ENCODE measurements at regions not wholly inside any gene's neighbourhood (a gene's known extent, or its start where the extent isn't known, plus 50 kb on each side); places are given as distances from the start of the nearest gene placed in this dataset.

- H3K4me3 ChIP-seq (ENCODE audit: low read length), result no peak overlapping the region
- DNase-seq (ENCODE audit: low read depth), result no peak
- TF ChIP-seq, protein P1, sequence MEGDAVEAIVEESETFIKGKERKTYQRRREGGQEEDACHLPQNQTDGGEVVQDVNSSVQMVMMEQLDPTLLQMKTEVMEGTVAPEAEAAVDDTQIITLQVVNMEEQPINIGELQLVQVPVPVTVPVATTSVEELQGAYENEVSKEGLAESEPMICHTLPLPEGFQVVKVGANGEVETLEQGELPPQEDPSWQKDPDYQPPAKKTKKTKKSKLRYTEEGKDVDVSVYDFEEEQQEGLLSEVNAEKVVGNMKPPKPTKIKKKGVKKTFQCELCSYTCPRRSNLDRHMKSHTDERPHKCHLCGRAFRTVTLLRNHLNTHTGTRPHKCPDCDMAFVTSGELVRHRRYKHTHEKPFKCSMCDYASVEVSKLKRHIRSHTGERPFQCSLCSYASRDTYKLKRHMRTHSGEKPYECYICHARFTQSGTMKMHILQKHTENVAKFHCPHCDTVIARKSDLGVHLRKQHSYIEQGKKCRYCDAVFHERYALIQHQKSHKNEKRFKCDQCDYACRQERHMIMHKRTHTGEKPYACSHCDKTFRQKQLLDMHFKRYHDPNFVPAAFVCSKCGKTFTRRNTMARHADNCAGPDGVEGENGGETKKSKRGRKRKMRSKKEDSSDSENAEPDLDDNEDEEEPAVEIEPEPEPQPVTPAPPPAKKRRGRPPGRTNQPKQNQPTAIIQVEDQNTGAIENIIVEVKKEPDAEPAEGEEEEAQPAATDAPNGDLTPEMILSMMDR (IDR thresholded peaks at IDR 0.05; ENCODE audit: insufficient read depth, low read depth, low read length, missing control alignments), result no peak
These were observed 442.7 kb downstream of the TENT5A start for GRCh38 chr6:81309811-81310210.

GRCh38 chr6:81308577-81309279, 443.8 kb downstream of the TENT5A start:
- DNase-seq (ENCODE audit: low read depth), result no peak
- TF ChIP-seq, protein P1 (IDR thresholded peaks at IDR 0.05; ENCODE audit: insufficient read depth, low read depth, low read length, missing control alignments), result no peak
- no peak overlapping the region for H3K4me3 ChIP-seq (ENCODE audit: low read length)

DNA sequence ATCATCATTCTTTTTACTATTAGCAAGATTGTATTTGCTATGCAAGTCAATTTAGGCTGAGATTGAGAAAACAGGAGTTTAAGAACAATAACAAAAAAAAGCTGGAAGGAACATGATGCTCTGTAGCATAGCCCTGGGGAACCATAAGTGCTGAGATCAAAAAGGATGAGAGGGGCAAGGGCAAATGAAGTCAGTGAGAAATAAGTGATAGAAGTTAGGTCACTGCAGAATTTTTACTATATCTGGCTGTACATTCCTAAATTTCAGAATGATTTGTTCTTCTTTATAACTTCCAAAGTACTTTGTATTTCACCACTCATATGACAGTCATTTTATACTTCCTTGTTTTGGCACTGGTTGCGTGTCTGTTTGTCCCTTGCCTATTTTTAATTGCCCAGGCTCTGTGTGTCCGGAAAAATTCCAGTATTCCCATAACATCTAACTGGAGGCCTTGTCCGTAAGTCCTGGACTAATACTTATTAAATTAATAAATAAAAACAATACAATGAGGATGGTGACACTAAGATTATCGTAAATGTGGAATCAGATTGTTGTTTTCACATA, 444.7 kb downstream of the TENT5A start:
- TF ChIP-seq, protein P1 (IDR thresholded peaks at IDR 0.05; ENCODE audit: insufficient read depth, low read depth, low read length, missing control alignments), result no peak
- no peak overlapping the region for H3K4me3 ChIP-seq (ENCODE audit: low read length)
- no peak for DNase-seq (ENCODE audit: low read depth)

DNA sequence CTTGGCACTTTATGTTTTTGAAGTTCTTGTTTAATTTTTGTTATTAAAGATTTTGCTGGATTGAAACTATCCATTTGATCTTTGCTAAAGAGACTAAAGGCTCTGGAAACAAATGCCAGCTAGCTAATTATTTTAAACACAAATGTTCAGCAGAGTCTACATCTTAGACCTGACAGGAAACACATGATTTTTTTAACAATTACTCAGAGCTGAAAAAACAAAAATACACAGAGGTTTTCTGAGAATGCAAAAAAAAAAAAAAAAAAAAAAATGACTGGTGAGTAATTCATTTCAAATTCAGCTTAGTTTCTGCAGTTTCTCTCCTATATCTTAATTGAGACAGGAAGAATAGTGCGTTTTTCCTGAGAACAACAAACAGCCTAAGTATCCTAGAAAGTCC, 448.0 kb downstream of the TENT5A start:
- H3K4me3 ChIP-seq (ENCODE audit: low read length), result no peak overlapping the region
- TF ChIP-seq, protein P1 (IDR thresholded peaks at IDR 0.05; ENCODE audit: insufficient read depth, low read depth, low read length, missing control alignments), result no peak
- no peak for DNase-seq (ENCODE audit: low read depth)

GRCh38 chr6:81300961-81301360, 451.5 kb downstream of the TENT5A start:
- no peak for DNase-seq (ENCODE audit: low read depth)
- TF ChIP-seq, protein P1 (IDR thresholded peaks at IDR 0.05; ENCODE audit: insufficient read depth, low read depth, low read length, missing control alignments), result no peak
- H3K4me3 ChIP-seq (ENCODE audit: low read length), result no peak overlapping the region

- H3K4me3 ChIP-seq (ENCODE audit: low read length), result no peak overlapping the region
- TF ChIP-seq, protein P1 (IDR thresholded peaks at IDR 0.05; ENCODE audit: insufficient read depth, low read depth, low read length, missing control alignments), result no peak
- peak; percentile 44 for DNase-seq (ENCODE audit: low read depth)
These were observed 453.7 kb downstream of the TENT5A start for GRCh38 chr6:81298751-81299150.

GRCh38 chr6:81295310-81295709, 457.2 kb downstream of the TENT5A start:
- no peak overlapping the region for H3K4me3 ChIP-seq (ENCODE audit: low read length)
- no peak for DNase-seq (ENCODE audit: low read depth)
- TF ChIP-seq, protein P1 (IDR thresholded peaks at IDR 0.05; ENCODE audit: insufficient read depth, low read depth, low read length, missing control alignments), result no peak

All from epithelial cell of esophagus (primary cell).